Prostate gland (tissue), 2 donors: ENCODE measurements at regions not wholly inside any gene's neighbourhood (a gene's known extent, or its start where the extent isn't known, plus 50 kb on each side); places are given as distances from the start of the nearest gene placed in this dataset.

ENCODE experiments used
- DNase-seq: peaks from one replicate; pipeline ENCODE4 v3.0.0-alpha.2; 2019; ENCODE audit warnings: low spot score
- H3K27ac ChIP-seq, 2 donors: fragments of 200-600 bp; sonication (generic); 2 replicates each; pipeline ENCODE4 v1.5.1; 2017 to 2019
- H3K27me3 ChIP-seq: fragments of 200-600 bp; sonication (generic); replicated peaks from 2 replicates; pipeline ENCODE4 v1.5.1; 2019; ENCODE audit not compliant: insufficient read depth
- H3K36me3 ChIP-seq, 2 donors: fragments of 200-600 bp; sonication (generic); 1 replicate in 1 of 2; 2 replicates in 1 of 2; pipeline versions ENCODE4 v1.5.1 to v1.8.1; 2017 to 2019
- H3K4me1 ChIP-seq: fragments of 200-600 bp; sonication (generic); replicated peaks from 2 replicates; pipeline ENCODE4 v1.5.1; 2019
- H3K4me3 ChIP-seq, 2 donors: fragments of 200-600 bp; sonication (generic); 2 replicates each; pipeline ENCODE4 v1.5.1; 2017 to 2019
- H3K9me3 ChIP-seq: fragments of 200-600 bp; sonication (generic); 2 replicates; pipeline ENCODE4 v1.5.1; 2017
- POLR2A ChIP-seq: fragments of 450-650 bp; IDR thresholded peaks from one replicate; pipeline ENCODE4 v1.6.1; 2016; ENCODE audit warnings: antibody characterized with exemption, mild to moderate bottlenecking
- POLR2AphosphoS5 ChIP-seq: sonication (generic); formaldehyde crosslinking; IDR thresholded peaks from one replicate; pipeline ENCODE4 v1.6.1; 2017; ENCODE audit warnings: antibody characterized with exemption
- WGBS: methylation state at CpG from one replicate; pipeline ENCODE4 v1.1.5; 2018; 5-methylcytosine and 5-hydroxymethylcytosine counted together
- intact Hi-C: fragments of 100-400 bp; cut with DNase I; formaldehyde crosslinking; loops from one replicate; pipeline ENCODE4 v1.14.2; 2022
- TF ChIP-seq, protein P1 (sequence below), 4 experiments: fragments of 200-600 bp in 2 of 4; fragments of 450-650 bp in 2 of 4; sonication (generic) in 2 of 4; IDR thresholded peaks; 1 replicate in 3 of 4; 2 replicates in 1 of 4; pipeline ENCODE4 v1.5.1; 2016 to 2019; ENCODE audit warnings: antibody characterized with exemption in 4 of 4, mild to moderate bottlenecking in 2 of 4, moderate library complexity in 2 of 4

DNA sequence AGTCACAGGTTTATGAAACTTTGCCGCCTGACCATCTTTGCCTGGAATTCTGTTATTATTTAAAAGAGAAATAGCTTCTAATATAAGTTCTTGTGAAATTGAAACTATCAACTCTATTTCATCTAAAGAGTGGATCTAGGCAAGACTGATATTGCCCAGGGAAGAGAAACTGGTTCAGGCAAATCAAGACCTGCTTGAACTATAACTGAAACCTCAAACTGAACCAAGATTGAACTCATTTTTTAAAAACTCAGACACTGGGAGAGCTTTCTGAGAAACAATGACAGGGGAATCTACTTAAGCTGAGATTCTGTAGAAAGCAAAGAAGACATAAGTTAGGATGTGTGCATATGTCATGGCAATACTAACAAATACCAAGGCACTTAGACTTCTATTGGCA lies 815.8 kb downstream of the BRINP1 start:
- 92% methylated on average over 1 of the region's 1 CpG for WGBS
- no peak for DNase-seq
- H3K4me3 ChIP-seq: no peak overlapping the region
- no peak overlapping the region for H3K27ac ChIP-seq
- H3K27me3 ChIP-seq: no peaks in the 10 kb centered on the region
- TF ChIP-seq POLR2AphosphoS5: no peak
- TF ChIP-seq, protein P1, sequence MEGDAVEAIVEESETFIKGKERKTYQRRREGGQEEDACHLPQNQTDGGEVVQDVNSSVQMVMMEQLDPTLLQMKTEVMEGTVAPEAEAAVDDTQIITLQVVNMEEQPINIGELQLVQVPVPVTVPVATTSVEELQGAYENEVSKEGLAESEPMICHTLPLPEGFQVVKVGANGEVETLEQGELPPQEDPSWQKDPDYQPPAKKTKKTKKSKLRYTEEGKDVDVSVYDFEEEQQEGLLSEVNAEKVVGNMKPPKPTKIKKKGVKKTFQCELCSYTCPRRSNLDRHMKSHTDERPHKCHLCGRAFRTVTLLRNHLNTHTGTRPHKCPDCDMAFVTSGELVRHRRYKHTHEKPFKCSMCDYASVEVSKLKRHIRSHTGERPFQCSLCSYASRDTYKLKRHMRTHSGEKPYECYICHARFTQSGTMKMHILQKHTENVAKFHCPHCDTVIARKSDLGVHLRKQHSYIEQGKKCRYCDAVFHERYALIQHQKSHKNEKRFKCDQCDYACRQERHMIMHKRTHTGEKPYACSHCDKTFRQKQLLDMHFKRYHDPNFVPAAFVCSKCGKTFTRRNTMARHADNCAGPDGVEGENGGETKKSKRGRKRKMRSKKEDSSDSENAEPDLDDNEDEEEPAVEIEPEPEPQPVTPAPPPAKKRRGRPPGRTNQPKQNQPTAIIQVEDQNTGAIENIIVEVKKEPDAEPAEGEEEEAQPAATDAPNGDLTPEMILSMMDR (IDR thresholded peaks at IDR 0.05): no peak
- intact Hi-C loops: no loop called here
- no peaks in the 10 kb centered on the region for H3K36me3 ChIP-seq
- H3K4me1 ChIP-seq: no peaks in the 10 kb centered on the region
- H3K9me3 ChIP-seq: no peaks in the 10 kb centered on the region

DNA sequence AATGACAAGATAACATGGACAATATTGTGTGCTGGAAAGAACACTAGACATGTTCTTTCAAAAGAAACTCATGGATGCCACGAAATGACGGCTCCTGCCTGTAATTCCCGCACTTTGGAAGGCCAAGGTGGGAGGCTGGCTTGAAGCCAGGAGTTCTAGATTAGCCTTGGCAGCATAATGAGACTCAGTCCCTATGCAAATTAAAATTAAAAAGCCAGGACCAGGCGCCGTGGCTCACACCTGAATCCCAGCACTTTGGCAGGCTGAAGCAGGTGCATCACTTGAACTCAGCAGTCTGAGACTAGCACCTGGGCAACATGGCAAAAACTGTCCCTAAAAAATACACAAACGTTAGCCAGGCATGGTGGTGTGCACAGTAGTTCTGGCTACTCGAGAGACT lies 814.2 kb downstream of the BRINP1 start:
- intact Hi-C loops: no loop called here
- Histone ChIP-seq H3K4me3 (no peak overlapping the region), H3K4me1 (no peaks in the 10 kb centered on the region), H3K27ac (no peak overlapping the region), H3K36me3 (no peaks in the 10 kb centered on the region), H3K27me3 (no peaks in the 10 kb centered on the region), H3K9me3 (no peaks in the 10 kb centered on the region)
- DNase-seq: no peak
- WGBS: 75% methylated on average over 7 of the region's 7 CpGs
- TF ChIP-seq, protein P1 (IDR thresholded peaks at IDR 0.05): no peak
- no peak for TF ChIP-seq POLR2A
- no peak for TF ChIP-seq POLR2AphosphoS5

DNA sequence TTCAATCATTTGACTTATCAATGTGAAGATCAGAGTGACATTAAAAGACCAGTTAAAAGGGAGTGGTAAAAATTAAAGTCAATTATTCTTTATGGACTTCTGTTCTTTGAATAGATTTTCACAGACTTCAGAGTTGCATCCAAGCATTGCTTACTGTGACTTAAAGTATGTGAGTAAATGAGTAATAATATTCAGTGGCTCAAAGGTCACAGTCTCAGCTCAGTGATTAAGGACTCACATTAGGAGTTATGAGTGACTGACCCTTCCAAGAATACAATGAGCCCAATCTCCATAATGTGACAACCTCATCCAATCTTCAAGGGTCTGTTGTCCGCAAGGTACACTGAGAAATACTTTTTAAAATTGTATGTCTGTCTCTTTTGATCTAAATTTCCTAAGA lies 811.2 kb downstream of the BRINP1 start:
- intact Hi-C loops: no loop called here
- H3K27ac ChIP-seq: no peak overlapping the region
- H3K4me3 ChIP-seq: no peak overlapping the region
- H3K4me1 ChIP-seq: no peaks in the 10 kb centered on the region
- 92% methylated on average over 1 of the region's 1 CpG for WGBS
- DNase-seq: no peak
- TF ChIP-seq POLR2A: no peak
- no peak for TF ChIP-seq POLR2AphosphoS5
- TF ChIP-seq, protein P1 (IDR thresholded peaks at IDR 0.05): no peak
- H3K36me3 ChIP-seq: no peaks in the 10 kb centered on the region
- no peaks in the 10 kb centered on the region for H3K9me3 ChIP-seq
- no peaks in the 10 kb centered on the region for H3K27me3 ChIP-seq

DNA sequence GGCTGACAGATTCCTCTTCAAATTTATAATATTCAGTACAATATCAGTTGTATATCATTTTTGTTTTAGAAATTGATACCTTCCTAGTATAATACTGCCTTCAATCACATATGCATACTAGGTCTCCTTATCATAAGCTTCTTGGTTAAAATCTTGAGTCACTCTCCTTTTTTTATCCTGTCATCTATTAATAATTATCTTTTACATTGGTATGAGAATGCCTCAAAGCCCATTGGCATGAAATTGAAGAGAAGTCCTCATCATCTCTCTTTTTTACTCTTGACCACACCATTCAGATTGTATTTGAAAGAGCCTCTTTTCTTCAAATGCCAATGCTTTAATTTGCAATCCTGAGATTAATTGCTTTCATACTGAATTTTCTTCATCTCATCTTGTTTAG lies 810.3 kb downstream of the BRINP1 start:
- Histone ChIP-seq H3K27ac (no peak overlapping the region), H3K4me1 (no peaks in the 10 kb centered on the region), H3K36me3 (no peaks in the 10 kb centered on the region), H3K27me3 (no peaks in the 10 kb centered on the region), H3K9me3 (no peaks in the 10 kb centered on the region), H3K4me3 (no peak overlapping the region)
- TF ChIP-seq, protein P1 (IDR thresholded peaks at IDR 0.05): no peak
- no peak for TF ChIP-seq POLR2AphosphoS5
- no peak for TF ChIP-seq POLR2A
- intact Hi-C loops: no loop called here
- no peak for DNase-seq

DNA sequence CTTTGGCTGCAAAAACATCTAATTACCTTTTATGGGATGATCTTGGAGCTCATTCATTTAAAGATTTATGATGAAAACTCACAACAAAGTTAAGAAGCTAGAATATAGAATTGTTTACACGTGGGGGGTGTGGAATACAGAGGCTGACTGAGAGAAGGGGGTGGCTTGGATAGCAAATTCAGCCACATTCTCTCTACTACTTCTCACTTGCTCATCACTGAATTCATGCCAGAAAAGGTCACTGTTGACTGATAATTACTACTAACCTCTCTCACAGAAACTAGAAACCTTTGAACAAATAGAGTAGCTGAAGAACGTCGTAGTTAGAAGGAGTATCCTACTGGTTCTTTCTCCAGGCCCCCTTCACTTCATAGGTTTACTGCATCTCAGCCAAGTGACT lies 808.2 kb downstream of the BRINP1 start:
- no peak for DNase-seq
- no peak for TF ChIP-seq POLR2AphosphoS5
- TF ChIP-seq, protein P1 (IDR thresholded peaks at IDR 0.05): no peak
- no peak for TF ChIP-seq POLR2A
- WGBS: 50% methylated on average over 3 of the region's 3 CpGs
- Histone ChIP-seq H3K36me3 (no peaks in the 10 kb centered on the region), H3K27ac (no peak overlapping the region), H3K4me1 (no peaks in the 10 kb centered on the region), H3K9me3 (no peaks in the 10 kb centered on the region), H3K4me3 (no peak overlapping the region), H3K27me3 (no peaks in the 10 kb centered on the region)
- intact Hi-C loops: no loop called here
